HEK293 (cell line): ENCODE measurements at regions not wholly inside any gene's neighbourhood (a gene's known extent, or its start where the extent isn't known, plus 50 kb on each side); places are given as distances from the start of the nearest gene placed in this dataset.

Source experiments
- CTCF ChIA-PET: fragments of 350-600 bp; formaldehyde crosslinking; extraction: SDS; loops from one replicate; lab custom pipeline; 2021; ENCODE audit warnings: antibody characterized with exemption; lab: Yijun Ruan, JAX
- POLR2A ChIA-PET: fragments of 300-600 bp; formaldehyde crosslinking; extraction: SDS; loops from one replicate; lab custom pipeline; 2020; ENCODE audit warnings: antibody characterized with exemption, inconsistent platforms; lab: Yijun Ruan, JAX
- H3K27ac ChIP-seq: fragments of 200-500 bp; sonication (Bioruptor generic); 2 replicates; pipeline ENCODE4 v1.5.1; 2014; ENCODE audit warnings: low read depth, low read length, control low read depth, inconsistent platforms; ENCODE audit errors: extremely low read depth
- H3K36me3 ChIP-seq, 2 experiments: fragments of 200-500 bp in 1 of 2; sonication (Bioruptor generic) in 1 of 2; 1 replicate in 1 of 2; 2 replicates in 1 of 2; pipeline ENCODE4 v1.5.1; 2014 to 2017; ENCODE audit warnings: inconsistent platforms in 2 of 2, low read length in 2 of 2; ENCODE audit not compliant: control insufficient read depth in 2 of 2, insufficient read depth in 1 of 2
- H3K4me1 ChIP-seq: fragments of 200-500 bp; sonication (Bioruptor generic); 2 replicates; pipeline ENCODE4 v1.5.1; 2014; ENCODE audit warnings: mild to moderate bottlenecking, low read length, inconsistent platforms; ENCODE audit not compliant: control insufficient read depth, insufficient read depth
- H3K4me3 ChIP-seq: 2 replicates; pipeline ENCODE4 v1.5.1; 2011; ENCODE audit warnings: low read depth, mild to moderate bottlenecking, control low read depth, low read length, moderate library complexity
- H3K9me3 ChIP-seq: fragments of 200-500 bp; sonication (Bioruptor generic); 2 replicates; pipeline ENCODE4 v1.5.1; 2014; ENCODE audit warnings: low read depth, low read length, inconsistent platforms; ENCODE audit not compliant: control insufficient read depth, insufficient read depth
- KLF16 ChIP-seq: fragments of 450-650 bp; formaldehyde crosslinking; IDR thresholded peaks from 2 replicates; pipeline ENCODE4 v1.5.1; 2017; ENCODE audit warnings: missing biosample characterization, missing genetic modification characterization
- KLF8 ChIP-seq: fragments of 450-650 bp; formaldehyde crosslinking; IDR thresholded peaks from 2 replicates; pipeline ENCODE4 v1.5.1; 2016; ENCODE audit warnings: missing biosample characterization, missing genetic modification characterization
- REPIN1 ChIP-seq: fragments of 450-650 bp; formaldehyde crosslinking; IDR thresholded peaks from 2 replicates; pipeline ENCODE4 v1.5.1; 2017; ENCODE audit warnings: missing biosample characterization, missing genetic modification characterization, low read depth
- SCRT2 ChIP-seq: fragments of 450-650 bp; formaldehyde crosslinking; IDR thresholded peaks from 2 replicates; pipeline ENCODE4 v1.5.1; 2016; ENCODE audit warnings: missing biosample characterization, missing genetic modification characterization
- TRIM28 ChIP-seq: IDR thresholded peaks from 2 replicates; pipeline ENCODE4 v1.6.1; 2011; ENCODE audit warnings: low read length, control low read depth, borderline replicate concordance
- ZFP37 ChIP-seq: fragments of 450-650 bp; formaldehyde crosslinking; IDR thresholded peaks from 2 replicates; pipeline ENCODE4 v1.5.1; 2016; ENCODE audit warnings: missing biosample characterization, missing genetic modification characterization
- ZIC2 ChIP-seq: fragments of 450-650 bp; formaldehyde crosslinking; IDR thresholded peaks from 2 replicates; pipeline ENCODE4 v1.5.1; 2016; ENCODE audit warnings: missing biosample characterization, missing genetic modification characterization
- ZNF112 ChIP-seq: fragments of 450-650 bp; formaldehyde crosslinking; IDR thresholded peaks from 2 replicates; pipeline ENCODE4 v1.5.0; 2017; ENCODE audit warnings: missing biosample characterization, missing genetic modification characterization
- ZNF148 ChIP-seq: fragments of 450-650 bp; formaldehyde crosslinking; IDR thresholded peaks from 2 replicates; pipeline ENCODE4 v1.5.0; 2017; ENCODE audit warnings: missing biosample characterization, missing genetic modification characterization, borderline replicate concordance
- ZNF174 ChIP-seq: fragments of 450-650 bp; formaldehyde crosslinking; IDR thresholded peaks from 2 replicates; pipeline ENCODE4 v1.5.0; 2017; ENCODE audit warnings: missing biosample characterization, mild to moderate bottlenecking, missing genetic modification characterization
- ZNF214 ChIP-seq: fragments of 450-650 bp; formaldehyde crosslinking; IDR thresholded peaks from 2 replicates; pipeline ENCODE4 v1.5.1; 2017; ENCODE audit warnings: missing biosample characterization, mild to moderate bottlenecking, missing genetic modification characterization, borderline replicate concordance
- ZNF274 ChIP-seq, 2 experiments: fragments of 200-500 bp in 1 of 2; fragments of 450-650 bp in 1 of 2; sonication (Bioruptor generic) in 1 of 2; formaldehyde crosslinking in 1 of 2; IDR thresholded peaks; 2 replicates each; pipeline versions ENCODE4 v1.5.1 to v1.6.1; 2014 to 2016; ENCODE audit warnings: borderline replicate concordance in 1 of 2, inconsistent platforms in 1 of 2, low read length in 1 of 2, missing biosample characterization in 1 of 2, missing genetic modification characterization in 1 of 2
- ZNF302 ChIP-seq: fragments of 450-650 bp; formaldehyde crosslinking; IDR thresholded peaks from 2 replicates; pipeline ENCODE4 v1.5.1; 2016; ENCODE audit warnings: missing biosample characterization, missing genetic modification characterization, low read depth
- ZNF354C ChIP-seq: fragments of 450-650 bp; formaldehyde crosslinking; IDR thresholded peaks from 2 replicates; pipeline ENCODE4 v1.5.1; 2016; ENCODE audit warnings: missing biosample characterization, missing genetic modification characterization, low read depth, borderline replicate concordance
- ZNF416 ChIP-seq: fragments of 450-650 bp; formaldehyde crosslinking; IDR thresholded peaks from 2 replicates; pipeline ENCODE4 v1.5.1; 2016; ENCODE audit warnings: missing biosample characterization, missing genetic modification characterization
- ZNF473 ChIP-seq: fragments of 450-650 bp; formaldehyde crosslinking; IDR thresholded peaks from 2 replicates; pipeline ENCODE4 v1.5.1; 2017; ENCODE audit warnings: missing biosample characterization, missing genetic modification characterization
- ZNF560 ChIP-seq: fragments of 450-650 bp; formaldehyde crosslinking; IDR thresholded peaks from 2 replicates; pipeline ENCODE4 v1.5.1; 2017; ENCODE audit warnings: missing biosample characterization, missing genetic modification characterization, borderline replicate concordance
- ZNF585B ChIP-seq: fragments of 450-650 bp; formaldehyde crosslinking; IDR thresholded peaks from 2 replicates; pipeline ENCODE4 v1.5.1; 2016; ENCODE audit warnings: missing biosample characterization, missing genetic modification characterization
- ZNF621 ChIP-seq: fragments of 450-650 bp; formaldehyde crosslinking; IDR thresholded peaks from 2 replicates; pipeline ENCODE4 v1.5.1; 2017; ENCODE audit warnings: missing biosample characterization, missing genetic modification characterization
- ZNF777 ChIP-seq: fragments of 450-650 bp; formaldehyde crosslinking; IDR thresholded peaks from 2 replicates; pipeline ENCODE4 v1.5.1; 2017; ENCODE audit warnings: missing biosample characterization, missing genetic modification characterization, borderline replicate concordance
- ZNF791 ChIP-seq: fragments of 450-650 bp; formaldehyde crosslinking; IDR thresholded peaks from 2 replicates; pipeline ENCODE4 v1.5.1; 2016; ENCODE audit warnings: missing biosample characterization, missing genetic modification characterization
- ZNF837 ChIP-seq: fragments of 450-650 bp; formaldehyde crosslinking; IDR thresholded peaks from 2 replicates; pipeline ENCODE4 v1.5.1; 2016; ENCODE audit warnings: missing biosample characterization, missing genetic modification characterization
- ZSCAN23 ChIP-seq: fragments of 450-650 bp; formaldehyde crosslinking; IDR thresholded peaks from 2 replicates; pipeline ENCODE4 v1.5.1; 2016; ENCODE audit warnings: missing biosample characterization, missing genetic modification characterization
- TF ChIP-seq, protein P1 (sequence below): fragments of 450-650 bp; formaldehyde crosslinking; IDR thresholded peaks from 2 replicates; pipeline ENCODE4 v1.5.1; 2016; ENCODE audit warnings: missing biosample characterization, missing genetic modification characterization

GRCh38 chr4:28772788-28773187 lies 1912.1 kb downstream of the STIM2 start:
- H3K36me3 ChIP-seq, result no peaks in the 10 kb centered on the region
- ChIA-PET POLR2A (no interaction called here), CTCF (no interaction called here)
- H3K27ac ChIP-seq, result no peak overlapping the region
- TF ChIP-seq KLF8 (tag by site-specific recombination) (no peak), ZNF473 (no peak), ZNF560 (no peak), ZNF112 (tag by site-specific recombination) (no peak), ZNF585B (tag by site-specific recombination) (no peak), ZNF416 (tag by site-specific recombination) (no peak), ZNF302 (tag by site-specific recombination) (no peak), ZNF791 (tag by site-specific recombination) (no peak), ZNF777 (tag by site-specific recombination) (no peak)
- TF ChIP-seq, protein P1, sequence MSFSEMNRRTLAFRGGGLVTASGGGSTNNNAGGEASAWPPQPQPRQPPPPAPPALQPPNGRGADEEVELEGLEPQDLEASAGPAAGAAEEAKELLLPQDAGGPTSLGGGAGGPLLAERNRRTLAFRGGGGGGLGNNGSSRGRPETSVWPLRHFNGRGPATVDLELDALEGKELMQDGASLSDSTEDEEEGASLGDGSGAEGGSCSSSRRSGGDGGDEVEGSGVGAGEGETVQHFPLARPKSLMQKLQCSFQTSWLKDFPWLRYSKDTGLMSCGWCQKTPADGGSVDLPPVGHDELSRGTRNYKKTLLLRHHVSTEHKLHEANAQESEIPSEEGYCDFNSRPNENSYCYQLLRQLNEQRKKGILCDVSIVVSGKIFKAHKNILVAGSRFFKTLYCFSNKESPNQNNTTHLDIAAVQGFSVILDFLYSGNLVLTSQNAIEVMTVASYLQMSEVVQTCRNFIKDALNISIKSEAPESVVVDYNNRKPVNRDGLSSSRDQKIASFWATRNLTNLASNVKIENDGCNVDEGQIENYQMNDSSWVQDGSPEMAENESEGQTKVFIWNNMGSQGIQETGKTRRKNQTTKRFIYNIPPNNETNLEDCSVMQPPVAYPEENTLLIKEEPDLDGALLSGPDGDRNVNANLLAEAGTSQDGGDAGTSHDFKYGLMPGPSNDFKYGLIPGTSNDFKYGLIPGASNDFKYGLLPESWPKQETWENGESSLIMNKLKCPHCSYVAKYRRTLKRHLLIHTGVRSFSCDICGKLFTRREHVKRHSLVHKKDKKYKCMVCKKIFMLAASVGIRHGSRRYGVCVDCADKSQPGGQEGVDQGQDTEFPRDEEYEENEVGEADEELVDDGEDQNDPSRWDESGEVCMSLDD (tag by site-specific recombination), result no peak
- H3K4me3 ChIP-seq, result no peak overlapping the region
- no peaks in the 10 kb centered on the region for H3K4me1 ChIP-seq
- H3K9me3 ChIP-seq, result no peaks in the 10 kb centered on the region

GRCh38 chr4:28774344-28774743 lies 1913.7 kb downstream of the STIM2 start:
- CTCF ChIA-PET, result no interaction called here
- TF ChIP-seq ZIC2, result no peak
- TF ChIP-seq, protein P1 (tag by site-specific recombination), result no peak
- TF ChIP-seq ZNF214 (tag by site-specific recombination), result no peak
- no peak for TF ChIP-seq ZNF274 (IDR thresholded peaks at IDR 0.05; ENCODE audit: low read length)
- no peak for TF ChIP-seq ZNF274 (tag by site-specific recombination; IDR thresholded peaks at IDR 0.05; ENCODE audit: borderline replicate concordance)
- no peaks in the 10 kb centered on the region for H3K36me3 ChIP-seq
- H3K27ac ChIP-seq, result no peak overlapping the region
- H3K9me3 ChIP-seq, result no peaks in the 10 kb centered on the region
- POLR2A ChIA-PET, result no interaction called here
- H3K4me1 ChIP-seq, result no peaks in the 10 kb centered on the region
- no peak overlapping the region for H3K4me3 ChIP-seq

- Histone ChIP-seq H3K36me3 (no peaks in the 10 kb centered on the region), H3K4me3 (no peak overlapping the region), H3K27ac (no peak overlapping the region), H3K9me3 (no peaks in the 10 kb centered on the region), H3K4me1 (no peaks in the 10 kb centered on the region)
- ChIA-PET CTCF (no interaction called here), POLR2A (no interaction called here)
- TF ChIP-seq TRIM28 (no peak), ZSCAN23 (tag by site-specific recombination) (no peak), SCRT2 (tag by site-specific recombination) (no peak), ZNF354C (tag by site-specific recombination) (no peak), ZNF174 (no peak), KLF16 (tag by site-specific recombination) (no peak), ZNF148 (tag by site-specific recombination) (no peak), REPIN1 (tag by site-specific recombination) (no peak), ZNF621 (tag by site-specific recombination) (no peak), ZFP37 (no peak), ZNF837 (tag by site-specific recombination) (no peak)
These were observed 1915.4 kb downstream of the STIM2 start for GRCh38 chr4:28776004-28776403.
